Stomach (tissue), 8 donors: ENCODE measurements at regions not wholly inside any gene's neighbourhood (a gene's known extent, or its start where the extent isn't known, plus 50 kb on each side); places are given as distances from the start of the nearest gene placed in this dataset.

Experiments used
- DNase-seq, 2 donors: peaks; one replicate each; pipeline versions ENCODE4 v3.0.0 to v3.0.0-alpha.2; 2013 to 2019
- H3K27ac ChIP-seq, 5 donors: fragments of 200-600 bp in 4 of 5; sonication (generic) in 4 of 5; one replicate each; pipeline ENCODE4 v1.5.1; 2013 to 2019; ENCODE audit warnings: mild to moderate bottlenecking in 1 of 5, moderate library complexity in 1 of 5
- H3K27me3 ChIP-seq, 3 donors: fragments of 200-600 bp; sonication (generic); one replicate each; pipeline ENCODE4 v1.5.1; 2017 to 2019; ENCODE audit warnings: mixed run types in 1 of 3
- H3K36me3 ChIP-seq, 4 donors: fragments of 200-600 bp; sonication (generic); 1 replicate in 3 of 4; 2 replicates in 1 of 4; pipeline ENCODE4 v1.5.1; 2016 to 2019
- H3K4me1 ChIP-seq, 4 donors: fragments of 200-600 bp; sonication (generic); one replicate each; pipeline ENCODE4 v1.5.1; 2016 to 2019
- H3K4me3 ChIP-seq, 4 donors: fragments of 200-600 bp; sonication (generic) in 3 of 4; one replicate each; pipeline ENCODE4 v1.5.1; 2016 to 2019; ENCODE audit warnings: mild to moderate bottlenecking in 1 of 4
- H3K9me3 ChIP-seq, 4 donors: fragments of 200-600 bp; sonication (generic); one replicate each; pipeline ENCODE4 v1.5.1; 2016 to 2019
- EP300 ChIP-seq: sonication (generic); formaldehyde crosslinking; IDR thresholded peaks from one replicate; pipeline ENCODE4 v1.6.1; 2017; ENCODE audit warnings: antibody characterized with exemption
- POLR2A ChIP-seq, 4 donors: fragments of 450-650 bp; IDR thresholded peaks; one replicate each; pipeline ENCODE4 v1.6.1; 2016; ENCODE audit warnings: antibody characterized with exemption in 4 of 4, control low read depth in 2 of 4, mild to moderate bottlenecking in 1 of 4, moderate library complexity in 1 of 4
- POLR2AphosphoS5 ChIP-seq, 3 donors: sonication (generic); formaldehyde crosslinking; IDR thresholded peaks; one replicate each; pipeline ENCODE4 v1.6.1; 2016; ENCODE audit warnings: antibody characterized with exemption in 3 of 3
- WGBS, 5 donors: extraction: QIAGEN DNeasy Blood & Tissue Kit in 3 of 5; methylation state at CpG; one replicate each; pipeline versions ENCODE4 v1.1.5 to v1.1.7; 2013 to 2018; 5-methylcytosine and 5-hydroxymethylcytosine counted together
- intact Hi-C: fragments of 100-400 bp; cut with DNase I; formaldehyde crosslinking; loops from one replicate; pipeline ENCODE4 v1.15.1; 2023; ENCODE audit warnings: low total_unique reads
- TF ChIP-seq, protein P1 (sequence below), 7 experiments: fragments of 450-650 bp in 4 of 7; fragments of 200-600 bp in 3 of 7; sonication (generic) in 3 of 7; IDR thresholded peaks; one replicate each; pipeline ENCODE4 v1.5.1; 2016 to 2019; ENCODE audit warnings: antibody characterized with exemption in 7 of 7, control low read depth in 2 of 7, mild to moderate bottlenecking in 1 of 7
- donor health status: healthy with polysubstance abuse.
- donor health status: Bipolar disorder and iron deficiency.
- donor health status: healthy.

DNA sequence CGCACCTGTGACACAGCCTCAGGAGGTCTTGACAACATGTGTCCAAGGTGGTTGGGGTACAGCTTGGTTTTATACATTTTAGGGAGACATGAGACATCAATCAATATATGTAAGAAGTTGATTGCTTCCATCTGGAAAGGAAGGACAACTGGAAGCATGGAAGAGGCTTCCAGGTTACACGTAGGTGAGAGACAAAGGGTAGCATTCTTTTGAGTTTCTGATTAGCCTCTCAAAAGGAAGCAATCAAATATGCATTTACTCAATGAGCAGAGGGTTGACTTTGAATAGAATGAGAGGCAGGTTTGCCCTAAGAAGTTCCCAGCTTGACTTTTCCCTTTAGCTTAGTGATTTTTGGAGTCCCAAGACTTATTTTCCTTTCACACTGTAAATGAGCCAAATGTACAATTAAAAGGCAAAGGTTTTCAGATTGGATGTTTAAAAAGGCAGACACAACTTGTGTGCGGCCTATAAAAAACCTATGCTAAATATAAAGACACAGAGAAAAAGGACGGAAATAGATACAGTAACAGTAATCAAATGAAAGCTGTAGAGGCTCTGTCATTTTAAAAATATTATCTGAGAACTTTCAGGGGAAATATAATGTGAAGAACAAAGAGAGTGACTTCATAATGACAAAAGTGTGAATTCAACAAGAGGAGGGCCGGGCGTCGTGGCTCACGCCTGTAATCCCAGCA, 65.7 kb upstream of the LANCL2 start:
- H3K27me3 ChIP-seq: peaks cover 0 to 20% (median 3%) of the 10 kb centered on the region in 3 donors
- TF ChIP-seq POLR2A (IDR thresholded peaks at IDR 0.05) (no peak), EP300 (no peak), POLR2AphosphoS5 (IDR thresholded peaks at IDR 0.05) (no peak)
- TF ChIP-seq, protein P1, sequence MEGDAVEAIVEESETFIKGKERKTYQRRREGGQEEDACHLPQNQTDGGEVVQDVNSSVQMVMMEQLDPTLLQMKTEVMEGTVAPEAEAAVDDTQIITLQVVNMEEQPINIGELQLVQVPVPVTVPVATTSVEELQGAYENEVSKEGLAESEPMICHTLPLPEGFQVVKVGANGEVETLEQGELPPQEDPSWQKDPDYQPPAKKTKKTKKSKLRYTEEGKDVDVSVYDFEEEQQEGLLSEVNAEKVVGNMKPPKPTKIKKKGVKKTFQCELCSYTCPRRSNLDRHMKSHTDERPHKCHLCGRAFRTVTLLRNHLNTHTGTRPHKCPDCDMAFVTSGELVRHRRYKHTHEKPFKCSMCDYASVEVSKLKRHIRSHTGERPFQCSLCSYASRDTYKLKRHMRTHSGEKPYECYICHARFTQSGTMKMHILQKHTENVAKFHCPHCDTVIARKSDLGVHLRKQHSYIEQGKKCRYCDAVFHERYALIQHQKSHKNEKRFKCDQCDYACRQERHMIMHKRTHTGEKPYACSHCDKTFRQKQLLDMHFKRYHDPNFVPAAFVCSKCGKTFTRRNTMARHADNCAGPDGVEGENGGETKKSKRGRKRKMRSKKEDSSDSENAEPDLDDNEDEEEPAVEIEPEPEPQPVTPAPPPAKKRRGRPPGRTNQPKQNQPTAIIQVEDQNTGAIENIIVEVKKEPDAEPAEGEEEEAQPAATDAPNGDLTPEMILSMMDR (IDR thresholded peaks at IDR 0.05): no peak
- intact Hi-C loops: no loop called here
- H3K36me3 ChIP-seq: no peaks in the 10 kb centered on the region
- no peak overlapping the region for H3K27ac ChIP-seq
- H3K4me3 ChIP-seq: no peak overlapping the region
- no peaks in the 10 kb centered on the region for H3K4me1 ChIP-seq
- 58 to 84% (median 75%) methylated on average over 8 of the region's 8 CpGs for WGBS, 5 donors
- H3K9me3 ChIP-seq: no peaks in the 10 kb centered on the region
- no peak for DNase-seq

DNA sequence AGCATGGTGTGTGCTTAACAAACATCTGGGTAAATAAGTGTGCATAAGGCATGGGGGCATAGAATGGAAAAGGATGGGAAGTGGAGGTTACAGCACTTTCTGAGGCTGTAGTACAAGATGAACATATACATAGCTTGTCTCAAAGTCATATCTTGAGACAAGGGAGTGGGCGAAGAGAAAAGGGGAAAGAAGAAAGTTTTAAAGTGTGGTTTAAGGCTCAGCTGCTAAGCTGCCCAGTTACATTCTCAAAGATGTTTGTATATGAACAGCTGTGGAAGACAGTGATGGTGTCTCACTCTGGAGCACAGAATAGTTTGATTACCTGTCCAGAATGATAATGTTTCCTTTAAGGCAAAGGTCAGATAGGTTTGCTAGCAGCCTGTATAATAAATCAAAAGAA, 61.9 kb upstream of the LANCL2 start:
- no peak for TF ChIP-seq POLR2A (IDR thresholded peaks at IDR 0.05)
- no peak for TF ChIP-seq POLR2AphosphoS5 (IDR thresholded peaks at IDR 0.05)
- TF ChIP-seq EP300: no peak
- TF ChIP-seq, protein P1 (IDR thresholded peaks at IDR 0.05): no peak
- Histone ChIP-seq H3K27me3 (peaks cover 0 to 11% (median 0%) of the 10 kb centered on the region in 3 donors), H3K4me3 (no peak overlapping the region), H3K36me3 (no peaks in the 10 kb centered on the region), H3K4me1 (no peaks in the 10 kb centered on the region), H3K27ac (no peak overlapping the region), H3K9me3 (no peaks in the 10 kb centered on the region)
- intact Hi-C loops: no loop called here
- DNase-seq: no peak
- 69 to 90% (median 88%) methylated on average over 1 of the region's 1 CpG for WGBS, 5 donors

DNA sequence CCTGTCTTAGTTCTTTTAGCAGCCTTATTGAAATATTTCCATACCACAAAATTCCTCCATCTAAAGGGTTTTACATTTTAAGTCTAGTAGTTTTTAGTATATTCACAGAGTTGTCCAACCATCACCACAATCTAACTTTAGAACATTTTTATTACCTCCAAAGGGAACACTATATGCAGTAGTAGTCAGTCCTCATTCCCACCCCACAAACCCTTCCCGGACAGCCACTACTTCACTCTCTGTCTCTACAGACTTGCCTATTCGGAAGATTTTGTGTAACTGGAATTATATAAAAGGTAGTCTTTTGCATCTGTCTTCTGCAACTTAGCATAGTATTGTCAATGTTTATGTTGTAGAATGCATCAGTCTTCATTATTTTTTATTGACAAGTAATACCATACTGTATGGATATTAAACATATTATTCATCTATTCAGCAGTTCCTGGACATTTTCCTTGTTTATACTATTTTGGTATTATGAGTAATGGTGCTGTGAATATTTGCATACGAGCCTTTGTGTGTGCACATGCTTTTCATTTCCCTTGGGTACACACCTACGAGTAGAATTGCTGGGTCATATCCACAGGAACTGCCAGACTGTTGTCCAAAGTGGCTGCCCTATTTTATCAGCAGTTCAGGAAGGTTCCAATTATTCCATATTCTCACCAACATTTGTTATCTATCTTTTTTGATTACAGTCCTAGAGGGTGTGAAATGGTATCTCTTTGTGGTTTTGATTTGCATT, 60.9 kb upstream of the LANCL2 start:
- DNase-seq: no peak
- intact Hi-C loops: no loop called here
- TF ChIP-seq, protein P1 (IDR thresholded peaks at IDR 0.05): no peak
- no peak for TF ChIP-seq EP300
- TF ChIP-seq POLR2AphosphoS5 (IDR thresholded peaks at IDR 0.05): no peak
- TF ChIP-seq POLR2A (IDR thresholded peaks at IDR 0.05): no peak
- Histone ChIP-seq H3K27ac (no peak overlapping the region), H3K4me1 (no peaks in the 10 kb centered on the region), H3K27me3 (peaks cover 0 to 11% (median 0%) of the 10 kb centered on the region in 3 donors), H3K4me3 (no peak overlapping the region), H3K9me3 (no peaks in the 10 kb centered on the region), H3K36me3 (no peaks in the 10 kb centered on the region)
- 54 to 62% (median 54%) methylated on average over 4 of the region's 4 CpGs for WGBS, 5 donors

DNA sequence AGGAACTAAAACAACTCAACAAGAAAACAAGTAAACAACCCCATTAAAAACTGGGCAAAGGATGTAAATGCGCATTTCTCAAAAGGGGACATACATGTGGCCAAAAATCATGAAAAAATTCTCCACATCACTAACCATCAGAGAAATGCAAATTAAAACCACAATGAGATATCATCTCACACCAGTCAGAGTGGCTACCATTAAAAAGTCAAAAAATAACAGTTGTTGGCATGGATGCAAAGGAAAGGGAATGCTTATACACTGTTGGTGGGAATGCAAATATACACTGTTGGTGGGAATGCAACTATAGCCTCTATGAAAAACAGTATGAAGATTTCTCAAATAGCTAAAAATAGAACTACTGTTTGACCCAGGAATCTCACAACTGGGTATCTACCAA, 60.0 kb upstream of the LANCL2 start:
- TF ChIP-seq EP300: no peak
- no peak for TF ChIP-seq POLR2A (IDR thresholded peaks at IDR 0.05)
- TF ChIP-seq, protein P1 (IDR thresholded peaks at IDR 0.05): no peak
- TF ChIP-seq POLR2AphosphoS5 (IDR thresholded peaks at IDR 0.05): no peak
- Histone ChIP-seq H3K36me3 (no peaks in the 10 kb centered on the region), H3K4me3 (no peak overlapping the region), H3K27ac (no peak overlapping the region), H3K4me1 (no peaks in the 10 kb centered on the region), H3K27me3 (peaks cover 0 to 11% (median 0%) of the 10 kb centered on the region in 3 donors), H3K9me3 (no peaks in the 10 kb centered on the region)
- DNase-seq: no peak
- intact Hi-C loops: no loop called here
- WGBS, 5 donors: 83 to 97% (median 93%) methylated on average over 1 of the region's 1 CpG
